HG02870 (cell line): ENCODE measurements at regions not wholly inside any gene's neighbourhood (a gene's known extent, or its start where the extent isn't known, plus 50 kb on each side); places are given as distances from the start of the nearest gene placed in this dataset.

Experiments used
- ATAC-seq: cut with Tn5 transposase; IDR thresholded peaks from one replicate; pipeline ENCODE4 v1.9.1; 2021; ENCODE audit warnings: mild to moderate bottlenecking, moderate library complexity; ENCODE audit not compliant: unreplicated experiment

GRCh38 chr21:22993822-22994574, 1995.8 kb downstream of the NCAM2 start:
- ATAC-seq: no peak

- ATAC-seq: no peak
Observed at GRCh38 chr21:23003951-23004350, 2005.7 kb downstream of the NCAM2 start.

GRCh38 chr21:23008601-23009202, 2010.5 kb downstream of the NCAM2 start:
- ATAC-seq: no peak

- no peak for ATAC-seq
Observed at GRCh38 chr21:23009360-23009759, 2011.2 kb downstream of the NCAM2 start.

- no peak for ATAC-seq
Observed at GRCh38 chr21:23014021-23014420, 2015.8 kb downstream of the NCAM2 start.

GRCh38 chr21:23016617-23017016, 2018.4 kb downstream of the NCAM2 start:
- ATAC-seq: no peak

- ATAC-seq: no peak
Observed at GRCh38 chr21:23017989-23018388, 2019.8 kb downstream of the NCAM2 start.

- ATAC-seq: no peak
Observed at GRCh38 chr21:23020969-23021368, 2022.8 kb downstream of the NCAM2 start.

- no peak for ATAC-seq
Observed at GRCh38 chr21:23021481-23021880, 2023.3 kb downstream of the NCAM2 start.

GRCh38 chr21:23026878-23027277, 2028.7 kb downstream of the NCAM2 start:
- ATAC-seq: no peak

GRCh38 chr21:23039846-23040245, 2041.6 kb downstream of the NCAM2 start:
- ATAC-seq: no peak

GRCh38 chr21:23045955-23046354, 2047.7 kb downstream of the NCAM2 start:
- no peak for ATAC-seq

- ATAC-seq: no peak
Observed at GRCh38 chr21:23067672-23068071, 2069.5 kb downstream of the NCAM2 start.

- ATAC-seq: no peak
Observed at GRCh38 chr21:23083242-23083641, 2085.0 kb downstream of the NCAM2 start.

GRCh38 chr21:23093259-23093658, 2095.1 kb downstream of the NCAM2 start:
- ATAC-seq: no peak

GRCh38 chr21:23099185-23099584, 2101.0 kb downstream of the NCAM2 start:
- no peak for ATAC-seq

- no peak for ATAC-seq
Observed at GRCh38 chr21:23101111-23101510, 2102.9 kb downstream of the NCAM2 start.

- ATAC-seq: no peak
Observed at GRCh38 chr21:23108533-23108932, 2110.3 kb downstream of the NCAM2 start.

- no peak for ATAC-seq
Observed at GRCh38 chr21:23111070-23111600, 2112.9 kb downstream of the NCAM2 start.

GRCh38 chr21:23119491-23119890, 2121.3 kb downstream of the NCAM2 start:
- ATAC-seq: no peak

GRCh38 chr21:23127973-23128372, 2129.8 kb downstream of the NCAM2 start:
- no peak for ATAC-seq

- no peak for ATAC-seq
Observed at GRCh38 chr21:23130308-23130707, 2132.1 kb downstream of the NCAM2 start.
